ENCODE measurements at regions not wholly inside any gene's neighbourhood (a gene's known extent, or its start where the extent isn't known, plus 50 kb on each side); places are given as distances from the start of the nearest gene placed in this dataset.

GRCh38 chr11:109849051-109849450, 244.1 kb upstream of the ZC3H12C start:
- ChIA-PET CTCF (no interaction called here), POLR2A (no interaction called here)
- no peak overlapping the region for H3K4me3 ChIP-seq (ENCODE audit: low read depth in 2 of 2, low read length in 1 of 2)
- no peak overlapping the region for H2AFZ ChIP-seq (ENCODE audit: low read depth)
- no peak overlapping the region for H3K27ac ChIP-seq (ENCODE audit: low read depth in 2 of 2, low read length in 1 of 2)
- WGBS (ENCODE audit: low lambda C conversion rate), result 85% methylated on average over 3 of the region's 3 CpGs
- TF ChIP-seq REST (IDR thresholded peaks at IDR 0.05; ENCODE audit: low read depth, low read length) (no peak), FOSL2 (IDR thresholded peaks at IDR 0.05; ENCODE audit: borderline replicate concordance, low read depth) (no peak), YY1 (IDR thresholded peaks at IDR 0.05; ENCODE audit: low read depth) (no peak), PBX3 (IDR thresholded peaks at IDR 0.05) (no peak), USF1 (IDR thresholded peaks at IDR 0.05; ENCODE audit: borderline replicate concordance, low read depth) (no peak), TCF12 (IDR thresholded peaks at IDR 0.05) (no peak), RFX5 (IDR thresholded peaks at IDR 0.05; ENCODE audit: low read length) (no peak)
- H3F3A ChIP-seq (replicated peaks; ENCODE audit: insufficient read depth), result no peaks in the 10 kb centered on the region
- H3K4me1 ChIP-seq (ENCODE audit: control insufficient read depth in 1 of 2, insufficient read depth in 2 of 2, low read depth in 1 of 2, low read length in 1 of 2), result peaks cover 4 to 20% of the 10 kb centered on the region in 2 experiments; a peak in 2 of 4 replicates
- H4K20me1 ChIP-seq (ENCODE audit: insufficient read depth), result no peaks in the 10 kb centered on the region
- H3K36me3 ChIP-seq (replicated peaks in 1 of 2; ENCODE audit: control insufficient read depth in 1 of 2, insufficient read depth in 2 of 2, low read length in 1 of 2), result no peaks in the 10 kb centered on the region
- H3K9me2 ChIP-seq, result no peaks in the 10 kb centered on the region
- no peaks in the 10 kb centered on the region for H3K27me3 ChIP-seq (ENCODE audit: insufficient read depth)
- H3K79me2 ChIP-seq (ENCODE audit: insufficient read depth), result no peaks in the 10 kb centered on the region
- no peak overlapping the region for H3K9ac ChIP-seq
- no peak for DNase-seq
- H3K4me2 ChIP-seq, result no peak overlapping the region
- no peaks in the 10 kb centered on the region for H3K9me3 ChIP-seq

GRCh38 chr11:109849946-109850345, 243.2 kb upstream of the ZC3H12C start:
- no peak for DNase-seq
- Histone ChIP-seq H3K9ac (no peak overlapping the region), H3K4me1 (ENCODE audit: control insufficient read depth in 1 of 2, insufficient read depth in 2 of 2, low read depth in 1 of 2, low read length in 1 of 2) (peaks cover 4 to 17% of the 10 kb centered on the region in 2 experiments; a peak in 2 of 4 replicates), H3K27ac (ENCODE audit: low read depth in 2 of 2, low read length in 1 of 2) (no peak overlapping the region), H3K9me2 (no peaks in the 10 kb centered on the region), H3K4me3 (ENCODE audit: low read depth in 2 of 2, low read length in 1 of 2) (no peak overlapping the region), H3F3A (replicated peaks; ENCODE audit: insufficient read depth) (no peaks in the 10 kb centered on the region), H2AFZ (ENCODE audit: low read depth) (no peak overlapping the region), H3K9me3 (no peaks in the 10 kb centered on the region), H3K36me3 (replicated peaks in 1 of 2; ENCODE audit: control insufficient read depth in 1 of 2, insufficient read depth in 2 of 2, low read length in 1 of 2) (no peaks in the 10 kb centered on the region), H3K4me2 (no peak overlapping the region), H3K27me3 (ENCODE audit: insufficient read depth) (no peaks in the 10 kb centered on the region), H4K20me1 (ENCODE audit: insufficient read depth) (no peaks in the 10 kb centered on the region), H3K79me2 (ENCODE audit: insufficient read depth) (no peaks in the 10 kb centered on the region)
- ChIA-PET CTCF (interaction anchor here (3.0 kb wide), 1 partner anchor 89 kb away, joined by 11 read pairs; no protein-coding TSS in a partner anchor), POLR2A (no interaction called here)
- WGBS (ENCODE audit: low lambda C conversion rate), result 47% methylated on average over 5 of the region's 5 CpGs
- no peak for TF ChIP-seq RXRA (IDR thresholded peaks at IDR 0.05; ENCODE audit: borderline replicate concordance, low read depth)
- TF ChIP-seq RFX5 (IDR thresholded peaks at IDR 0.05; ENCODE audit: low read length), result no peak
- no peak for TF ChIP-seq CHD2 (IDR thresholded peaks at IDR 0.05; ENCODE audit: low read length, partially characterized antibody)
- no peak for TF ChIP-seq FOXJ3 (CRISPR knock-in tag; IDR thresholded peaks at IDR 0.05)
- TF ChIP-seq MEF2A (IDR thresholded peaks at IDR 0.05; ENCODE audit: borderline replicate concordance, low read depth), result no peak
- TF ChIP-seq SIN3A (IDR thresholded peaks at IDR 0.05; ENCODE audit: borderline replicate concordance, low read depth, low read length), result no peak
- TF ChIP-seq FOXM1 (IDR thresholded peaks at IDR 0.05; ENCODE audit: low read depth), result no peak
- TF ChIP-seq PBX3 (IDR thresholded peaks at IDR 0.05), result no peak
- no peak for TF ChIP-seq TCF12 (IDR thresholded peaks at IDR 0.05)
- TF ChIP-seq NFIC (IDR thresholded peaks at IDR 0.05; ENCODE audit: borderline replicate concordance), result no peak
- no peak for TF ChIP-seq NRF1 (IDR thresholded peaks at IDR 0.05; ENCODE audit: low read depth, low read length)
- no peak for TF ChIP-seq GATA2 (CRISPR knock-in tag; IDR thresholded peaks at IDR 0.05)
- TF ChIP-seq TAF1 (IDR thresholded peaks at IDR 0.05; ENCODE audit: borderline replicate concordance, low read depth, low read length), result no peak
- no peak for TF ChIP-seq FOSL2 (IDR thresholded peaks at IDR 0.05; ENCODE audit: borderline replicate concordance, low read depth)
- no peak for TF ChIP-seq MXI1 (IDR thresholded peaks at IDR 0.05; ENCODE audit: low read depth, low read length)
- no peak for TF ChIP-seq REST (IDR thresholded peaks at IDR 0.05; ENCODE audit: low read depth, low read length)

All from SK-N-SH (cell line).